IMR-90 (cell line): ENCODE measurements at regions not wholly inside any gene's neighbourhood (a gene's known extent, or its start where the extent isn't known, plus 50 kb on each side); places are given as distances from the start of the nearest gene placed in this dataset.

Experiments used
- ATAC-seq: fragments of 200-7000 bp; cut with Tn5 transposase; 2 replicates; pipeline ENCODE4 v1.9.1; 2020; ENCODE audit warnings: low read depth, mild to moderate bottlenecking, moderate library complexity
- BruUV-seq: library from RNA; stranded (reverse); fragments of 400-500 nt; replicated peaks from 2 replicates; lab custom pipeline; 2021; lab: Mats Ljungman, UMichigan
- CTCF ChIA-PET: fragments of 300-600 bp; formaldehyde crosslinking; extraction: SDS; loops from one replicate; lab custom pipeline; 2021; ENCODE audit warnings: antibody characterized with exemption; lab: Yijun Ruan, JAX
- POLR2A ChIA-PET: fragments of 300-600 bp; sonication (Branson Sonifier 250); formaldehyde crosslinking; loops from one replicate; lab custom pipeline; 2022; ENCODE audit warnings: antibody characterized with exemption; ENCODE audit not compliant: unreplicated experiment; lab: Charles Lee
- DNase-seq: peaks from one replicate; pipeline ENCODE4 v3.0.0; 2013
- H2AFZ ChIP-seq: replicated peaks from 2 replicates; pipeline ENCODE3; 2013; ENCODE audit warnings: low read length, mild to moderate bottlenecking; ENCODE audit not compliant: poor library complexity
- H2AK5ac ChIP-seq: 2 replicates; pipeline ENCODE4 v1.6.1; 2013; ENCODE audit warnings: low read depth, low read length, inconsistent platforms
- H2AK9ac ChIP-seq: replicated peaks from 2 replicates; pipeline ENCODE3; 2013; ENCODE audit warnings: mild to moderate bottlenecking, low read depth, low read length, moderate library complexity; ENCODE audit not compliant: poor library complexity
- H2BK120ac ChIP-seq: 2 replicates; pipeline ENCODE4 v1.6.1; 2013; ENCODE audit warnings: low read depth, low read length, inconsistent platforms
- H2BK15ac ChIP-seq: 3 replicates; pipeline ENCODE4 v1.6.1; 2013; ENCODE audit warnings: low read depth, low read length, inconsistent platforms
- H2BK20ac ChIP-seq: 2 replicates; pipeline ENCODE4 v1.6.1; 2013; ENCODE audit warnings: low read depth, mild to moderate bottlenecking, inconsistent platforms, low read length, moderate library complexity
- H2BK5ac ChIP-seq: 2 replicates; pipeline ENCODE4 v1.6.1; 2013; ENCODE audit warnings: mild to moderate bottlenecking, low read depth, low read length, inconsistent platforms; ENCODE audit not compliant: poor library complexity, severe bottlenecking
- H3K14ac ChIP-seq: replicated peaks from 2 replicates; pipeline ENCODE4 v1.6.1; 2013; ENCODE audit warnings: low read depth, low read length, inconsistent platforms
- H3K18ac ChIP-seq: 2 replicates; pipeline ENCODE4 v1.6.1; 2013; ENCODE audit warnings: low read depth, low read length, control low read depth
- H3K23ac ChIP-seq: 2 replicates; pipeline ENCODE4 v1.6.1; 2013; ENCODE audit warnings: low read depth, low read length, inconsistent platforms
- H3K27ac ChIP-seq: 2 replicates; pipeline ENCODE4 v1.5.1; 2013; ENCODE audit warnings: mild to moderate bottlenecking, control low read depth, low read length; ENCODE audit not compliant: insufficient read depth
- H3K27me3 ChIP-seq: 2 replicates; pipeline ENCODE4 v1.6.1; 2013; ENCODE audit warnings: low read length; ENCODE audit not compliant: control insufficient read depth, insufficient read depth
- H3K36me3 ChIP-seq: 2 replicates; pipeline ENCODE4 v1.6.1; 2013; ENCODE audit warnings: low read length, mixed read lengths; ENCODE audit not compliant: control insufficient read depth, insufficient read depth
- H3K4ac ChIP-seq: 2 replicates; pipeline ENCODE4 v1.6.1; 2013; ENCODE audit warnings: low read depth, low read length, inconsistent platforms
- H3K4me1 ChIP-seq: 2 replicates; pipeline ENCODE4 v1.6.1; 2013; ENCODE audit warnings: low read length, mixed read lengths; ENCODE audit not compliant: control insufficient read depth, insufficient read depth
- H3K4me2 ChIP-seq: 2 replicates; pipeline ENCODE4 v1.6.1; 2013; ENCODE audit warnings: low read depth, mild to moderate bottlenecking, control low read depth, low read length, moderate library complexity
- H3K4me3 ChIP-seq: 2 replicates; pipeline ENCODE4 v1.5.1; 2013; ENCODE audit warnings: low read depth, mild to moderate bottlenecking, control low read depth, low read length, moderate library complexity; ENCODE audit not compliant: insufficient read depth
- H3K56ac ChIP-seq: 2 replicates; pipeline ENCODE4 v1.6.1; 2013; ENCODE audit warnings: low read length, inconsistent platforms; ENCODE audit not compliant: insufficient read depth; ENCODE audit errors: extremely low read depth
- H3K79me1 ChIP-seq, 2 experiments: 2 replicates each; pipeline ENCODE4 v1.6.1; 2013; ENCODE audit warnings: low read length in 2 of 2, inconsistent platforms in 1 of 2, low read depth in 1 of 2
- H3K9ac ChIP-seq: 2 replicates; pipeline ENCODE4 v1.6.1; 2013; ENCODE audit warnings: low read depth, low read length, control low read depth
- H3K9me1 ChIP-seq: 2 replicates; pipeline ENCODE4 v1.6.1; 2013; ENCODE audit warnings: low read length, inconsistent platforms; ENCODE audit not compliant: insufficient read depth
- H3K9me3 ChIP-seq: 2 replicates; pipeline ENCODE4 v1.6.1; 2013; ENCODE audit warnings: low read length; ENCODE audit not compliant: control insufficient read depth, insufficient read depth
- H4K20me1 ChIP-seq: 2 replicates; pipeline ENCODE4 v1.6.1; 2013; ENCODE audit warnings: low read length, inconsistent platforms; ENCODE audit not compliant: insufficient read depth
- H4K5ac ChIP-seq: 2 replicates; pipeline ENCODE4 v1.6.1; 2013; ENCODE audit warnings: mild to moderate bottlenecking, low read depth, low read length, control low read depth
- H4K8ac ChIP-seq, 2 experiments: 2 replicates each; pipeline ENCODE4 v1.6.1; 2013; ENCODE audit warnings: low read depth in 2 of 2, low read length in 2 of 2, control low read depth in 1 of 2, inconsistent platforms in 1 of 2
- H4K91ac ChIP-seq: 2 replicates; pipeline ENCODE4 v1.6.1; 2013; ENCODE audit warnings: low read depth, low read length, inconsistent platforms; ENCODE audit not compliant: insufficient read depth
- BHLHE40 ChIP-seq: fragments of 150-350 bp; IDR thresholded peaks from 2 replicates; pipeline ENCODE4 v1.6.1; 2016; ENCODE audit warnings: mild to moderate bottlenecking, low read depth, low read length
- CEBPB ChIP-seq: IDR thresholded peaks from 2 replicates; pipeline ENCODE4 v1.6.1; 2012; ENCODE audit warnings: low read depth, low read length, improper control_type of control experiment
- CHD1 ChIP-seq: IDR thresholded peaks from 2 replicates; pipeline ENCODE4 v1.6.1; 2012; ENCODE audit warnings: low read depth, low read length, improper control_type of control experiment
- FOS ChIP-seq: fragments of 150-350 bp; IDR thresholded peaks from 2 replicates; pipeline ENCODE4 v1.6.1; 2016; ENCODE audit warnings: low read depth, low read length
- MAFK ChIP-seq: IDR thresholded peaks from 2 replicates; pipeline ENCODE4 v1.6.1; 2012; ENCODE audit warnings: low read depth, low read length, improper control_type of control experiment
- MAZ ChIP-seq: IDR thresholded peaks from 2 replicates; pipeline ENCODE4 v1.6.1; 2012; ENCODE audit warnings: low read depth, mild to moderate bottlenecking, low read length, improper control_type of control experiment, moderate library complexity, borderline replicate concordance
- MXI1 ChIP-seq: IDR thresholded peaks from 2 replicates; pipeline ENCODE4 v1.6.1; 2012; ENCODE audit warnings: low read depth, mild to moderate bottlenecking, low read length, moderate library complexity, borderline replicate concordance
- POLR2A ChIP-seq: IDR thresholded peaks from 2 replicates; pipeline ENCODE4 v1.6.1; 2012; ENCODE audit warnings: mild to moderate bottlenecking, low read depth, low read length
- RAD21 ChIP-seq: IDR thresholded peaks from 2 replicates; pipeline ENCODE4 v1.6.1; 2012; ENCODE audit warnings: low read length, improper control_type of control experiment
- RCOR1 ChIP-seq: IDR thresholded peaks from 2 replicates; pipeline ENCODE4 v1.6.1; 2012; ENCODE audit warnings: mild to moderate bottlenecking, low read length, improper control_type of control experiment; ENCODE audit not compliant: insufficient replicate concordance
- RFX5 ChIP-seq: IDR thresholded peaks from 2 replicates; pipeline ENCODE4 v1.8.0; 2012; ENCODE audit warnings: low read depth, mild to moderate bottlenecking, low read length, moderate library complexity
- SMC3 ChIP-seq: fragments of 150-350 bp; IDR thresholded peaks from 2 replicates; pipeline ENCODE4 v1.6.1; 2016; ENCODE audit warnings: low read depth, mild to moderate bottlenecking, antibody characterized with exemption, low read length, moderate library complexity
- USF2 ChIP-seq: fragments of 150-350 bp; IDR thresholded peaks from 2 replicates; pipeline ENCODE4 v1.6.1; 2017; ENCODE audit warnings: mild to moderate bottlenecking, antibody characterized with exemption, low read length, low read depth
- WGBS, 2 experiments: methylation state at CpG; one replicate each; pipeline versions ENCODE4 v1.1.5 to v1.1.7; 2013; ENCODE audit warnings: missing lambda C conversion rate in 2 of 2; ENCODE audit not compliant: insufficient read length in 1 of 2; ENCODE audit errors: extremely low coverage in 2 of 2; 5-methylcytosine and 5-hydroxymethylcytosine counted together
- dilution Hi-C: fragments of 300-500 bp; cut with HindIII; formaldehyde crosslinking; loops from one replicate; pipeline ENCODE4 v1.14.3; 2018; ENCODE audit warnings: low sequenced_read_pairs; ENCODE audit not compliant: unreplicated experiment
- in situ Hi-C: fragments of 300-500 bp; cut with MboI; formaldehyde crosslinking; loops from 3 replicates; pipeline ENCODE4 v1.14.3; 2019; ENCODE audit warnings: low sequenced_read_pairs, inconsistent platforms, mixed read lengths
- intact Hi-C: fragments of 100-400 bp; cut with micrococcal nuclease; formaldehyde crosslinking; loops from 2 replicates; pipeline ENCODE4 v1.10.0; 2022
- TF ChIP-seq, protein P1 (sequence below): fragments of 150-350 bp; IDR thresholded peaks from 2 replicates; pipeline ENCODE4 v1.6.1; 2016; ENCODE audit warnings: low read depth, mild to moderate bottlenecking, low read length, moderate library complexity, borderline replicate concordance
- TF ChIP-seq, protein P2 (sequence below): conservative IDR thresholded peaks from 2 replicates; pipeline ENCODE4 v1.5.1; 2012; ENCODE audit warnings: mild to moderate bottlenecking, low read depth, low read length, improper control_type of control experiment

- ATAC-seq = peak; percentile 81
- TF ChIP-seq MAFK (peak; percentile 30; the same call in 1 of the 2 replicates), USF2 (no peak), CEBPB (peak; percentile 59), MAZ (no peak), CHD1 (no peak), MXI1 (peak; percentile 60; the same call in 1 of the 2 replicates), FOS (peak; percentile 85), POLR2A (peak; percentile 64; the same call in 1 of the 2 replicates), RAD21 (0 out of 2 replicates have a peak, but pooled peaks have one; percentile 15), SMC3 (no peak), RFX5 (no peak), BHLHE40 (peak; percentile 91), RCOR1 (no peak)
- TF ChIP-seq, protein P1, sequence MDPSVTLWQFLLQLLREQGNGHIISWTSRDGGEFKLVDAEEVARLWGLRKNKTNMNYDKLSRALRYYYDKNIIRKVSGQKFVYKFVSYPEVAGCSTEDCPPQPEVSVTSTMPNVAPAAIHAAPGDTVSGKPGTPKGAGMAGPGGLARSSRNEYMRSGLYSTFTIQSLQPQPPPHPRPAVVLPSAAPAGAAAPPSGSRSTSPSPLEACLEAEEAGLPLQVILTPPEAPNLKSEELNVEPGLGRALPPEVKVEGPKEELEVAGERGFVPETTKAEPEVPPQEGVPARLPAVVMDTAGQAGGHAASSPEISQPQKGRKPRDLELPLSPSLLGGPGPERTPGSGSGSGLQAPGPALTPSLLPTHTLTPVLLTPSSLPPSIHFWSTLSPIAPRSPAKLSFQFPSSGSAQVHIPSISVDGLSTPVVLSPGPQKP = no peak
- TF ChIP-seq, protein P2, sequence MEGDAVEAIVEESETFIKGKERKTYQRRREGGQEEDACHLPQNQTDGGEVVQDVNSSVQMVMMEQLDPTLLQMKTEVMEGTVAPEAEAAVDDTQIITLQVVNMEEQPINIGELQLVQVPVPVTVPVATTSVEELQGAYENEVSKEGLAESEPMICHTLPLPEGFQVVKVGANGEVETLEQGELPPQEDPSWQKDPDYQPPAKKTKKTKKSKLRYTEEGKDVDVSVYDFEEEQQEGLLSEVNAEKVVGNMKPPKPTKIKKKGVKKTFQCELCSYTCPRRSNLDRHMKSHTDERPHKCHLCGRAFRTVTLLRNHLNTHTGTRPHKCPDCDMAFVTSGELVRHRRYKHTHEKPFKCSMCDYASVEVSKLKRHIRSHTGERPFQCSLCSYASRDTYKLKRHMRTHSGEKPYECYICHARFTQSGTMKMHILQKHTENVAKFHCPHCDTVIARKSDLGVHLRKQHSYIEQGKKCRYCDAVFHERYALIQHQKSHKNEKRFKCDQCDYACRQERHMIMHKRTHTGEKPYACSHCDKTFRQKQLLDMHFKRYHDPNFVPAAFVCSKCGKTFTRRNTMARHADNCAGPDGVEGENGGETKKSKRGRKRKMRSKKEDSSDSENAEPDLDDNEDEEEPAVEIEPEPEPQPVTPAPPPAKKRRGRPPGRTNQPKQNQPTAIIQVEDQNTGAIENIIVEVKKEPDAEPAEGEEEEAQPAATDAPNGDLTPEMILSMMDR = no peak
Measured at GRCh38 chr4:152039023-152039481, 278.2 kb upstream of the GATB start.

More at GRCh38 chr4:152039023-152039481, 278.2 kb upstream of the GATB start:
- CTCF ChIA-PET = interaction anchor here (1.1 kb wide), 1 partner anchor 8 kb away, joined by 3 read pairs; no protein-coding TSS in a partner anchor
- Histone ChIP-seq H2AK9ac (no peak overlapping the region), H4K20me1 (no peaks in the 10 kb centered on the region), H3K36me3 (no peaks in the 10 kb centered on the region), H3K56ac (no peak overlapping the region), H3K27me3 (no peaks in the 10 kb centered on the region), H3K4me3 (no peak overlapping the region), H4K5ac (peak overlapping the region; percentile 93), H3K27ac (peak overlapping the region; percentile 95), H3K9me3 (no peaks in the 10 kb centered on the region), H3K4ac (peak overlapping the region; percentile 93), H3K9me1 (peaks cover 7% of the 10 kb centered on the region), H2BK20ac (peak overlapping the region; percentile 95), H2AK5ac (peak overlapping the region; percentile 25; the same call in 1 of the 2 replicates), H3K4me1 (peaks cover 12% of the 10 kb centered on the region; the same call in 1 of the 2 replicates), H3K79me1 (no peaks in the 10 kb centered on the region), H2AFZ (peak overlapping the region; percentile 41), H3K18ac (peak overlapping the region; percentile 96), H2BK5ac (peak overlapping the region; percentile 99), H2BK120ac (peak overlapping the region; percentile 96), H4K91ac (peak overlapping the region; percentile 83), H3K23ac (peak overlapping the region; percentile 85; the same call in 1 of the 2 replicates), H2BK15ac (peak overlapping the region; percentile 87; the same call in 2 of the 3 replicates), H3K9ac (no peak overlapping the region), H3K4me2 (peak overlapping the region; percentile 48; the same call in 1 of the 2 replicates), H3K14ac (peak overlapping the region; percentile 72), H4K8ac (peak overlapping the region in 1 of 2 experiments; percentile 81; a peak in 2 of 4 replicates)
- dilution Hi-C loops = no loop called here
- intact Hi-C loops = loop anchor here (2.0 to 10.0 kb wide), 4 partner anchors 64 to 316 kb away; no protein-coding TSS in a partner anchor
- in situ Hi-C loops = no loop called here
- POLR2A ChIA-PET = no interaction called here
- peak; percentile 98 for DNase-seq
- BruUV-seq = no TSS peak
- no CpG with 5 or more reads among the region's 11 CpGs for WGBS, 2 experiments
